NCI-H2196 (cell line): ENCODE measurements at regions not wholly inside any gene's neighbourhood (a gene's known extent, or its start where the extent isn't known, plus 50 kb on each side); places are given as distances from the start of the nearest gene placed in this dataset.
"Not testable (repeated sequence)": the region's sequence is repeated elsewhere in the genome, so short reads cannot be mapped to it uniquely, and the experiment has no call there.

Experiments used
- DNase-seq: peaks from one replicate; lab custom pipeline; 2025; ENCODE audit not compliant: unreplicated experiment; lab: John Stamatoyannopoulos, UW

DNA sequence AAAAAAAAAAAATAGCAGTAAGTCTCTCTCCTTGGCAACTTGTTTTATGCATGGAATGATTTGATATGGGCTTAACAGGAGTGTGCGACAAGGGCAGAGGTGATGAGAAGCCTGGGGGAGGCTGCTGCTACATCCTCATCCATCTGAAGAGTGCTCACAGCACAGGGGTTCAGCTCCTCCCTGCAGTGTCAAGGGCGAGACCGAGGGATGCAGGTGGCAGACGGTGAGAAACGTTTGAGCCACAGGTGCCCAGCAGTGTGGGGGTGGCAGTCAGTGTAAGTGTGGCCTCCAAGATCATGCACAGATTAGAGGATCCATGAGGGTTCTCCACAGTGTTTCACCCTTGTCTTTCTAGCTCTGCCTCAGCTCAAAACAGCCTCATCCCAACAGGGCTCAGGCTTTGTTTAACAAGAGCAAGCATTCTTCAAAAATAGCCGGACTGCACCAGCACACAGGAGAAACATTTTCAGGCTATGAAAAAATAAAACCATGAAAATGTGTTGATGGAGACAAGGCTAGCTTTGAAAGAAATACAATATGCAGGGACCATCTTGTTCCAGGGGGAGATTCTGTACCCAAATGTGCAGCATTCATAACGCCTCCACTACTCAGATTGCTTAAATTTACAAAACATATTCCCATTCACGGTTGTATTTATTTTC is 324.5 kb upstream of the MYT1L start:
- no peak for DNase-seq

DNA sequence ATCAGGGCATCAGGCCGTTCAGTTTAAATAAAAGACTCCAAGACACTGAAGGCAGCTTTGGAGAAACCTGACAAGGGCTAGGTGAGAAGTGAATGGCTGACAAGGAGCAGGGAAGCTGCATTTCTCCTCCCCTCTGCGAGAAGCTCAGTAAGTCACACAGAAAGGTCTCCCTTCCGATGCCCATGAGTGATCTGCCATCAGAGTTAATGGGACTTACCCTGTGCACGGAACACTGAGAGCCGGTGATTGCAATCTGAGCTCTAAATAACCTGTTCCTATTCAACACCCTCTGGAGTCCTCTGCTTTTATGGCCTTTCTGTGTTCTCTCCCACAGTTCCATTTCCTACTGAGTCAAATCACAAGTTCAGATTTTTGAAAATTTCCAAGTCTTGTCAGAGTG is 322.2 kb upstream of the MYT1L start:
- no peak for DNase-seq

GRCh38 chr2:2650608-2651375 is 319.7 kb upstream of the MYT1L start:
- no peak for DNase-seq

DNA sequence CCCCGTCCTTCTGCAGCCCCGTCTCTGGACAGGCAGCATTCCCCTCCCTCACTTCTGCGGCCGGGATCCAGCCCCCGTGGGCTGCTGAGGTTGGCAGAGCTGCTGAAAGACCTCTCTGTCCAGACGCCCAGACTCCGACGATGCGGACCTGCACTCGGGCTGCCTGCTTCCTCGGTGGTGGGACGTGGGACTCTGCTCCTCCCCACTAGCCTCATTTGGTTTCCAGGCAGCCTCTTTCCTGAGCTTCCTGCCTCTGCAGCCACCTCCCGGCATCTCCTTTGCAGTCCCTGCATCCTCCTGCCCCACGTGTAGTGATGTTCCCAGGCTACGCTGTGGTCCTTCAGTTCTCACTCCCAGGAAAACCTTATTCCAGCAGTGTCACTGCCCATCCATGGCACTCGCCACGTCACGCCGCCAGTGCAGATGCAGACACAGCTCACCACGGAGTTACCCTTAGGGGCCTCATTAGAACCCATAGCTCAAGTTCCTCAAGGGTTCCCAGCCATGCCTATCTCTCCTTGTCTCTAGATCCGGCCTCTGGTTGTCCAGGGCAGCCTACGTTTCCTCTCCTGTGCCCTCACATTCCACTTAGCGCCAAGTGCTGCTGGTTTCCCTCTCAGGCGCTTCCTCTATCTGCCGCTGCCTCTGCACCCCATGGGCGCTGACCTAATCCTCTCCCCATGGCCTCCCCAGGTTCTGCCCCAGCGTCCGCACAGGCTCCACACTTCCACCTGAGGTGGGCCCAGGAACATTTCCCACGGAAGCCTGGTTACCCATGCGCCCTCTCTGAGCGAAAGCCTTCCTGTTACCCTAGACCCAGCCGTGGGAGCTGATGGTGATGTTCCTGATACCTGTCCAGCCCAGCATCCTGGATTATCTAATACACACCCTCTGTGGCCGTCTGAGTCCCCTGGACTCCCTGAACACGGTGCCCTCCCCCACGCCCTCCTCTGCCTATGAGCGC is 318.3 kb upstream of the MYT1L start:
- DNase-seq = no peak

GRCh38 chr2:2648094-2648493 is 317.0 kb upstream of the MYT1L start:
- DNase-seq = no peak

DNA sequence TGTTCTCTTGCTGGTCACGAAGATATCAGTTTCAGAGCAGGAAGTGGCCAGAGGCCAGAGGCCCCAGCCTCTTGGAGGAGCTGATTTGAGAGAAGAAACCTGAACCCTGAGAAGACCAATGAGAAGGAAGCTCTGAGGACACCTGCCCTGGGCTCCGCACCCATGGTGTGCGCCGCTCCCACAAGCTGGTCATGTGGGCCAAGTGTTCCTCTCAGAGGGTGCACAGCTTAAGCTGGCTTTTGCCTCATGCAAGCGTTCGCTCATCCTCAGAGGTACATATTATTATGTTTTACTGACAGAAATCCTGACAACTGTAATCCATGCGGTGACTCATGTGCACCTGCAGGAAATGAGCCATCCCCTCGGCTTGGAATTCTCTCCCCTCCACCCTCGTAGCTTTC is 316.1 kb upstream of the MYT1L start:
- peak; percentile 90 for DNase-seq

DNA sequence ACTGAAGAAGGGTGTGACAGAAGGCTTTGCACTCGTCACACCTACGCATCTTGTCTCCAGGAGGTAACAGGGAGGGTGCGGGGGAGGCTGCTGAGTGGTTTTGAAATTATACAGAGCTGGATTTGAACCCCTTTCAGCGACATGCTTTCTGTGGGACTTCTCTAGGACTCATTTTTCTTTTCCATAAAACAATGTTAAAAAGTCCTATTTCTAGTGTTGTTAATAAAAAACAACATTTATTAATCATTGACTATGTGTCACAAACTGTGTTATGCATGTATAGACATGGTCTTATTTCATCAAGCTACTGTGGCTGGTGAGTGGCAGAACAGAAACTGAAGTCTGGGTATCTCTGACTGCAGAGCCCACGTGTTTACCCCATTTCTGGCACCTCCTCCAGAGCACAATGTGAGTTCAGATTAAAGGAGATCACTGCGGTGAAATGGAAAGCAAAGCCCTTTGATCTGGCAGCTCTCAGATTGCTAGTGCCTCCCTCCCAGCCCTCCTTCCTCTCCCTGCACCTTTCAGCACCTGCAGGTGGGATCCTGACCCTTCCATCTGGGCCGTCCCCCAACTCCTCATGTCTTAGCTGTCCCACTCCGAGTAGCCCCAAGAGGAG is 315.5 kb upstream of the MYT1L start:
- peak; percentile 79 for DNase-seq

DNA sequence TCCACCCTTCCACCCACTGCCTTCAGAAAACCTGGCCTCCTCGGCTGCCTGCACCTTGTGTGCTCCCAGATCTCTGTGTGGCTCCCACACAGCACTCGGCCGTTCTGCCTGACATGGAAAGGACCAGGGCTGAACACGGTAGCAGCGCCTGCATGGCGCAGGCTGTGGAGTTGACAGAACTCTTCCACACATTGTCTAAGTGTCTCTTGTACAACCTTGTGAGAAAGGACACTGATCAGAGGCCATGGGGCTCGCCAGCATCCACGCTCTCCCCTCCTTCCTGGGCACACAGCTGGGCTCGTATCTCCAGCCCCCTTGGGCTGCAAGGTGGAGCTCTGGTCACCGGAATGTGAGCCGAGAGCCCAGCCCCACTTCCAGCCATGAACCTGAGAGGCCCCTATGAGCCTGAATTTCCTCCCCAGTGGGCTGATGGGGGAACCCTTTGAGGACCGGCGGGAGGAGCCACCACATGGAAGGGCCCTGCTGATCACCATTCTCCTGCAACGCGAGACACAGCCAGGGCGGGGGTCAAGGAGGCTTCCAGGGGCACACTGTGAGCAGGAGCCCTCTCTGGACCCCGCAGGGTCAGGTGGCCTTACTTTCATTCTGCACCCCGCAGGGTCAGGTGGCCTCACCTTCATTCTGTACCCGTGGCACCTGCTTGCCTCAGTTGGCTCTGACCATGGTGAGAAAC is 314.2 kb upstream of the MYT1L start:
- no peak for DNase-seq

- not testable (repeated sequence) for DNase-seq
Measured at GRCh38 chr2:2644751-2645150, 313.7 kb upstream of the MYT1L start.

DNA sequence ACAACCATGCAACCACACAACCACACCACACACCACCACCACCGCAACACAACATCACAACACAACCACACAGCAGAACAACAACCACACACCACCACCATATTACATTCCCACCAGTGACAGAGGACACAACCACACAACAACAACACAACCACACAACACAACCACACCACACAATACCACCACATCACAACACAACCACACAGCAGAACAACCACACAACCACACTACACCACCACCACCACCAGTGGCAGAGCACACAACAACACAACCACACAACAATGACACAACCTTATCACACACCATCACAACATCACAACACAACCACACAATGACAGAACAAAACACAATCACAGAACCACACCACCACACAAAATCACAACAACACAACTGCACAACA is 313.0 kb upstream of the MYT1L start:
- DNase-seq = no peak

DNA sequence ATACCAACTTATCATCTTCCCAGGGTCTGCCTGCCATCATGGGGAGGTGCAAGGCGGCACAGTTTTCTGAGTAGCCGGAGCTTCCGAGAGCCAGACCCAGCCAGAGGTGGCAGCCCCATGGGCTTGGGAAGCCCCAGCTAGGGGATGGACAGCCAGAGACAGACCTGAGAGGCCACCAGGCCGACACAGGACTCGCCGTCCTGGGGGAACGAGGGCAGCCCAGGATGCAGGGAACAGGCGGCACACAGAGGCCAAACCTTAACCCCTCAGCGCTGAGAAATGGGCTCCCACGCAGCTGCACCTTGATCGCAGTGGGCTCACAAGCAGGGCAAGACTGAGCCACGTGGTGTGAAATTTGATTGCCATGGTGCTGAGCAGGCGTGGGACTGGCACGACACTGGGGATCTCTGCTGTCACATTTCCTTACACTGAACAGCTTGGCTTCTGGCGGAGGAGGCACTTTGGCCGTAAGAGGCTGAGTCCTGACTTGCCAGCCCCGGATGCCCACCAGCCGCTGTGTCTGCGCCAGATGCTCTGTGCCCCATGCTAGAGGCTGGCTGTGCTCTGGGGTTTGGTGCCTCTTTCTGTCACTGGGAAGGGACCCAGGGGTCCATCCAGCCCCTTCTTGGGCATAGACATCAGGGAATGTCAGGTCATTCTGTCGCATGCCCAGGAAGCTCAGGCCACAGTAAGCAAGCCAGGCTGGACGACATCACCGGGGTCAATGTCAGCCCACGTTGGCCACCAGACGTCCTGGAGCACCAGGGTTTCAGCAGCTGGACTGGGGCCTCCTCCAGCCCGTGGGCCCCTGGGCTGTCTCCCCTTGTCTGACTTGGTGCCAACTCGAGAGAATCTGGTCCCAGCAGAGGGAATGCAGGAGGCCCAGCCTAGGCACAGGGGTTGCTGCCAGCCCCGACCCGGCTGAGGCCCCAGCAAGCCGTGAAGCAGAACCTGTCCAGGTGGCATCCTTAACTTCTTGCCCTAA is 312.1 kb upstream of the MYT1L start:
- no peak for DNase-seq

DNA sequence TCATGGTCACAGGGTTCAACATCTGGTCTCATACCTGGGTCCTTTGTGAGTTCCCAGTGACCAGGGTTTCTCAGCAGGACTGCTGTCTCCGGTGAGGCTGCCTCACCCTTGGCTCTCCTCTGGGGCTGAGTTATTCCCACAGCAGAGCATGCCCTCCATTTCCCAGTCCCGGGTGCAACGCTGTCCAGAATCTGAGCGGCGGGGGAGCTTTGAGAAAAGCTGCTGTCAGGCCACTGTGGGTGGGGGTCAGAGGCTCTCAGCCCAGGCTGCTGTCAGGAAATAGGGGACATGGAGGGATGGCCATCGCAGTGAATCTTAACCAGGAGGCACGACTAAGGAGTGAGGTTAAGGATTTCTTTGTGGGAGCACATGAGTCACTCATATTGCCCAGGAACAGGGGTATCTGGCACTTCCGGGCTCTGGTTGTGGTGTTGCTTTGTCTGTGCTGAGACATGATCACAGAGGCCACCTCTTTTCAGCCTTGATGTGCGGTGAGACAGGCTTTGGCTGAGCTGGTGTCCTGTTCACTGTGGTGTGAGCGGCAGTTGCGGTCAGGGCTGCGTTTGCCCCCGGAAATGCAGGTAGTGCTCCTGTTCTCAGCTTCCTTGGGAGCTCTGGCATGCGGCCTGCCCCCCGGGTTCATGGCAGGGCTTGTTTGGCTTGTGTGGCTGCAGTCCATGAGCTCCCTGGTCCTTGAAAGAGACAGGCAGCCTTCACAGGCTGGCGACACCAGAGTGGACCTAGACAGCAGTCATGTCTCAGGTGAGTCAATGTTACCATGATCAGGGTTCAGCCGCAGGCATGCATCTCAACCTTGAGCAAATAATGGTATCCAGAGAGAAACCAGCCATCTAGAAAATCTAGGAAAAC is 310.7 kb upstream of the MYT1L start:
- no peak for DNase-seq

- DNase-seq = no peak
Measured at GRCh38 chr2:2640818-2641217, 309.7 kb upstream of the MYT1L start.

DNA sequence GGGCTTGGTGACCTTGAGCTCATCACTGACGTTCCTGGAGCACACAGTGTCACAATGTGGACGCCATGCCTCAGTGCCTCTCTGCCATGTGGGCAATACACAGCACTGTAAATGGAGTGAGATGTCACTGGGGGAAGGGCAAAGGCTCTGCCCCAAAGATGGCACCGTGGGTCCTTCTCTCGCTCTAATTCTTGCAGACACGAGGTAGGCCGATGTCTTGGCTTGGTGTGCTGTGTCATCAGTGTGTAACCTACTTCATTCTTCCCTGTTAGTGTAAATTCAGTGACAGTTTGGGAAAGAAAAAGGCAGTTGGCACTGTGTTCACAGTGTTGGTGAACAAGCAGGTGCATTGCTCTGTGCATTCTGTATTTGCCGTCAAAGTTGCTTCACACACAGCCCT is 309.3 kb upstream of the MYT1L start:
- no peak for DNase-seq

- no peak for DNase-seq
Measured at GRCh38 chr2:2639251-2640139, 308.4 kb upstream of the MYT1L start.

DNA sequence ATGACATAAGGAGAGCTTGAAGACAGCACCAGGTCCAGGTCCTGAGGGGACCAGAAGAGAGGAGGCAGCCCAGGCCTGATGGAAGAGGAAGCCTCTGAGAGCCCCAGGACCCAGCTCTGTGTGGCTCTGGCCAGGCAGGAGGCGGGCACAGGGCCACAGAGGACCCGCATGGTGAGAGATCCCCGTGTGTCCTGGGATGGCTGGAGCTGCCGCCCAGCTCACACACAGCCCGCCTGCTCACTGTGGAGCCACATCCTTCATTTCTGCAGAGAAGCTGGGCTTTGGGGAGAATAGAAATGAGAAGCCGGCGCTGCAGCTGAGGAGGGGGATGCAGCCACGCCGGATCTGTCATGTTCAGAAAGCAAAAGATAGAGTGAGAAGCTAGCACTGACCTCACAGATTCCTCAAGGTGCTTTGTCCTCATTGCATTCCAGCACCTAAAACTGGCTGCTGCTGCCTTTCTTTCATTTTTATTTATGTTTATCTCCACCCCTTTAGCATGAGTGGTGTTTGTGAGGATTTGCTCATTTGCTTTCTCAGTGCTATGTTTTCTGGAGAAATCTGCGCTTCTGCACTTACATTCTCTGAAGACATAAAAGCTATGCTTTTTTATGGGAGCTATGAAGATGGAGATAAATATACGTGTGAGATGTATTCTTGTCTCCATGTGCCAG is 307.6 kb upstream of the MYT1L start:
- DNase-seq = no peak

DNA sequence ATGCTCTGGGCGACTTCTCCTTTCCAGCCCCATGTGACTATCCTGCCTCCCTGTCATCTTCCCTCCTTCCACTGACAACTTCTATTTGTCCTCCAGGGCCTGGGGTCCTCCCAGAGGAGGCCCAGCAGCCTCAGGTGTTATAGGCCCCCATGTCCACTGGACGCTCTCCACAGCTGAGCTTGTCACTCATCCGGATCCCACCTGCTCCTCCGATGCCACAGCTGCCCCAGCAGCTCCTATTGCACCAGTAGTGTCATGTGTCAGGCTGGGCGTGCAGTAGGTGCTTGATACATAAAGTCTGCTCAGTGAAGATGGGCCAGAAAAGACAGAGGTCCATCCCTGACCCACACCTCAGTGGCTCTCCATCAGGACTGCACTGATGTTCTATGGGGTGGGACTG is 305.7 kb upstream of the MYT1L start:
- DNase-seq = no peak
